Stimulated activated CD4-positive, alpha-beta T cell treated with anti-CD3 and anti-CD28 coated beads, Interleukin-15, amount 100 ng/mL, for 48 hours (primary cell): ENCODE measurements at regions not wholly inside any gene's neighbourhood (a gene's known extent, or its start where the extent isn't known, plus 50 kb on each side); places are given as distances from the start of the nearest gene placed in this dataset.
"Not testable (repeated sequence)": the region's sequence is repeated elsewhere in the genome, so short reads cannot be mapped to it uniquely, and the experiment has no call there.

Experiments used
- DNase-seq, 2 donors: peaks; one replicate each; pipeline ENCODE4 v3.0.0-alpha.2; 2020; ENCODE audit warnings: low read depth in 2 of 2

- no peak for DNase-seq
Observed at GRCh38 chr2:220552790-220553535, 925.5 kb downstream of the SLC4A3 start.

- DNase-seq = no peak
Observed at GRCh38 chr2:220555961-220556630, 928.7 kb downstream of the SLC4A3 start.

GRCh38 chr2:220556658-220557057 is 929.2 kb downstream of the SLC4A3 start:
- no peak for DNase-seq

GRCh38 chr2:220560192-220560591 is 932.8 kb downstream of the SLC4A3 start:
- DNase-seq = no peak

- DNase-seq = no peak
Observed at GRCh38 chr2:220562375-220563140, 935.1 kb downstream of the SLC4A3 start.

GRCh38 chr2:220568296-220568695 is 940.9 kb downstream of the SLC4A3 start:
- DNase-seq = no peak

- DNase-seq = no peak
Observed at GRCh38 chr2:220569112-220569897, 941.9 kb downstream of the SLC4A3 start.

GRCh38 chr2:220572385-220572784 is 945.0 kb downstream of the SLC4A3 start:
- no peak for DNase-seq

GRCh38 chr2:220574038-220574437 is 946.6 kb downstream of the SLC4A3 start:
- DNase-seq = no peak

- no peak for DNase-seq
Observed at GRCh38 chr2:220575963-220576362, 948.5 kb downstream of the SLC4A3 start.

GRCh38 chr2:220579452-220579851 is 952.0 kb downstream of the SLC4A3 start:
- DNase-seq = no peak

- DNase-seq = no peak
Observed at GRCh38 chr2:220580113-220580512, 952.7 kb downstream of the SLC4A3 start.

GRCh38 chr2:220583725-220584124 is 956.3 kb downstream of the SLC4A3 start:
- no peak for DNase-seq

- no peak for DNase-seq
Observed at GRCh38 chr2:220585241-220585640, 957.8 kb downstream of the SLC4A3 start.

- no peak for DNase-seq
Observed at GRCh38 chr2:220586980-220587530, 959.6 kb downstream of the SLC4A3 start.

- DNase-seq = no peak
Observed at GRCh38 chr2:220588148-220588547, 960.7 kb downstream of the SLC4A3 start.

- no peak for DNase-seq
Observed at GRCh38 chr2:220590476-220590875, 963.0 kb downstream of the SLC4A3 start.

- no peak for DNase-seq
Observed at GRCh38 chr2:220593526-220593925, 966.1 kb downstream of the SLC4A3 start.

- no peak for DNase-seq
Observed at GRCh38 chr2:220601674-220602073, 970.4 kb downstream of the EPHA4 start.

- DNase-seq = not testable (repeated sequence)
Observed at GRCh38 chr2:220613004-220613403, 959.1 kb downstream of the EPHA4 start.

GRCh38 chr2:220614064-220614463 is 958.0 kb downstream of the EPHA4 start:
- no peak for DNase-seq
